ENCODE measurements at regions not wholly inside any gene's neighbourhood (a gene's known extent, or its start where the extent isn't known, plus 50 kb on each side); places are given as distances from the start of the nearest gene placed in this dataset.
A peak's percentile ranks its signal among the peaks of the same experiment; 100 is the strongest.
"Not testable (repeated sequence)": the region's sequence is repeated elsewhere in the genome, so short reads cannot be mapped to it uniquely, and the experiment has no call there.

DNA sequence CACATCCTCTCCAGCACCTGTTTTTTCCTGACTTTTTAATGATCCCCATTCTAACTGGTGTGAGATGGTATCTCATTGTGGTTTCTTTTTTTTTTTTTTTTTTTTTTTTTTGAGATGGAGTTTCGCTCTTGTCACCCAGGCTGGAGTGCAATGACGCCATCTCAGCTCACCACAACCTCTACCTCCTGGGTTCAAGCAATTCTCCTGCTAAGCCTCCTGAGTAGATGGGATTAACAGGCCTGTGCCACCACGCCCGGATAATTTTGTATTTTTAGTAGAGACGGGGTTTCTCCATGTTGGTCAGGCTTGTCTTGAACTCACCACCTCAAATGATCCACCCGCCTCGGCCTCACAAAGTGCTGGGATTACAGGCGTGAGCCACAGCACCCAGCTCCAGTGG lies 184.7 kb downstream of the C9orf152 start:
- not testable (repeated sequence) for DNase-seq (ENCODE audit: low spot score)

DNA sequence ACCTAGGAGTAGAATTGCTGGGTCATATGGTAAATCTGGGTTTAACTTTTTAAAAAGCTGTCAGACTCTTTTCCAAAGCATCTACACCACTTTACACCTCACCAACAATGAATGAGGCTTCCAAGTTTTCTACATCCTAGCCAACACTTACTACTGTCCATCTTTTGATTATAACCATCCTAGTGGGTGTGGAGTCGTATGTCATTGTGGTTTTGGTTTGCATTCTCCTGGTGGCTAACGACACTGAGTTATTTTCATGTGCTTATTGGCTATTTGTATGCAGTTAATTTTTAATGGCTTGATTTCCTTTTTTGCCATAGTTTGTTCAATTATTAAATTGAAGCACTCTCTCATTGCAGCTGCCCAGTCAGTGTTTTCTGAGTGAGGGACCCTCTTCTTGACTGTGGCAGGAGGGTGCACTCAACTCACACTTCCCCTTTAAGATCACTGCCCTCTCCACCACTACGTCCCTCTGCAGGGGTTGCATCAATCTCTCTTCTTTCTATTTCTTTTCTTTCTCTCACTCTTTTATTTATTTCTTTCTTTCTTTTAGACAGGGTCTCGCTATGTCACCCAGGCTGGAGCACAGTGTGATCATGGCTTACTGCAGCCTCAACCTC lies 182.3 kb downstream of the C9orf152 start:
- no peak for DNase-seq (ENCODE audit: low spot score)

DNA sequence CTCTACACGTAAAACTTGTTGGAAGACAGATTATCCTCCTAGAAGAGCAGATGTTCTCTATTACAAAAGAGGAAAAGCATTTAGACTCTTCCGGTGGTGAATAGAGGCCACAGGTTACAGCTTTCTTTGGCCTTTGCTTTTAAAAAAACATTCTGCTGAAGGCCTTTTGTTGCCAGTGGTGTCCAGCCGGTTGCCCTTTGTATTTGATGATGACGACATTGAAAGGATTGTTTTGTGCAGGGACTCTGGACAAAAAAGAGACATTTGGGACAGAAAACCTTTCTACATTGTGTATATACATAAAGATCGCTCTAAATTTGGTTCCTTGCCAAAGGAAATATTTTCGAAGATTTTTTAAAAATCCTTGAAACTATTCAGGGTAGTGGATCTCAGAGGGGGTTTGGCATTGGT lies 180.3 kb downstream of the C9orf152 start:
- DNase-seq (ENCODE audit: low spot score), result no peak

DNA sequence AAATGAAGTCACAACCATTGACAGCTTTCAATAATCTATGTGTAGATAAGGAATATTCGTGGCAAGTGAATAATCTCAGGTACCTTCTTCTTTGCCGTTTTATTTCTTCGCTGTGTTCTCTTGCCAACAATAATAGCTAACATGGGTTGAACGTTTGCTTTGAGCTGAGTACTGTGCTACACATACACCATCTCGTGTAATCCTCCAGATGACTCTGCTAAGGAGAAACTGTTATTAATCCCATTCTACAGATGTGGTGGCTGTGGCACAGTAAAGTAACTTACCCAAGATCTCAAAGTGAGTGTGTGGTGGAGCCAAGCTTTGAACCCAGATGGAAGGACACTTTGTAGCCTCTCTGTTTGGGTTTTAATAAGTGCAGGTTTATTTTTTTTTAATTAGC lies 179.7 kb downstream of the C9orf152 start:
- no peak for DNase-seq (ENCODE audit: low spot score)

DNA sequence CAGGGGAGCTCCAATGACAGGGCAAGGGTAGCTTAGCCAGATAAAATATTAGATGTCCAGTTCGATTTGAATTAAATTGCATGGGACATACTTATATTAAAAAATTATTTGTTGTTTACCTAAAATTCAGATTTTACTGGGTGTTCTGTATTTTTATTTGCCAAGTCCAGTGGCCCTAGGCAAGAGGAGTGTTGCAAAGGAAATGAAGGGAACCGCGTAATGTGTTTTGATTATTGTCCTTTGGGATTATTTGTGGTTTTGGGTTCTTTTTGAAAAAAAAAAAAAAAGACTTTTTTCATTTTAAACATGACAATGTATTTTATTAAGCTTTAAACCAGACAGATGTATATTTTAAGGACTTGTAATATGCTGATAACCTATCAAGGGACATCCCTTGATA lies 179.3 kb downstream of the C9orf152 start:
- no peak for DNase-seq (ENCODE audit: low spot score)

DNA sequence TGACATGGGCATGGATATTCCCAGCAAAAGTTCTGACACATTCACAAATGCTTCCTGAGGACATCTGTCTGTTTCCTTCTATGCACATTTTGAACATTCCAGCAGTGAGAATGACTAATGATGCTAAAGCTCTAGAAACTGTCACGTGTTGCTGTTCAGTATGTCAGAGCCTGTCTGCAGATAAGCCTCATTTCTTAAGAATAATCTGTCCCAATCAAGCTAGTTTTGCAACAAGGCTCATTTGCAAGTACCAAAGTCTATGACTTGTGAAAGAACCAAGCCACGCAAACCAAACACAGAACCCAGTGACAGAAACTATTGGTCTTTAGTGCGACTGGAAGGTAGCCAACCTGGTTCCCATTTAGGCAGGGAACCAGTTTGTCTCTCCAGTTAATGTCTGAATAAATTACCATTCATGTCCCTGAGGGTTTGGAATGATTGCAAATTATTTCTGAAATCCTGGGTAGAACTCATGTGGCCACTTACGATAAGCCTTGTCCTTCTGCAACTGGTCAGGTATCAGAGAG lies 178.5 kb downstream of the C9orf152 start:
- no peak for DNase-seq (ENCODE audit: low spot score)

DNA sequence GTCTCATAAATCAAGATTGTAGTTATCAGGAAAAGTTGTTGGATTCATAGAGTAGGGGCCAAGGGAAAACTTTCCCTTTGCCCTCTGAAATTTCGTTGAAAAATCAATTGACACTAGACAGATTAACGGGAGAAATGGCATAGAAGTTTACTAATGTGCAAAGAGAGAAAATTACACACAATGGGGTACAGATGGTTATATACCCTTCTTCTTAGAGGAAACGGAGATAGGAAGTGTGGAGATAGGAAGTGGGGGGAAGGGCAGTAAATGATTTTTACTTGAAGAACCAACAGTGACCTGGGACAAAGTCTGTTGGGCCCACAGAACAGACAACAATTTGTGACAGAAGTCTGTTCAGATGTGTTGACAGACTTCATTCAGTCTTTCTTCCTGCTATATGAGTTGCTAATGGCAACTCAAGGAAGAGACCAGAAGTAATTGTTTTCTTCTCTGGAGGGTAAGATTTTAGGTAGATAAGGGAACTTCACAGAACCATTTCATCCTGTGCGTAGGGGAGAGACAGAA lies 177.9 kb downstream of the C9orf152 start:
- DNase-seq (ENCODE audit: low spot score), result no peak

DNA sequence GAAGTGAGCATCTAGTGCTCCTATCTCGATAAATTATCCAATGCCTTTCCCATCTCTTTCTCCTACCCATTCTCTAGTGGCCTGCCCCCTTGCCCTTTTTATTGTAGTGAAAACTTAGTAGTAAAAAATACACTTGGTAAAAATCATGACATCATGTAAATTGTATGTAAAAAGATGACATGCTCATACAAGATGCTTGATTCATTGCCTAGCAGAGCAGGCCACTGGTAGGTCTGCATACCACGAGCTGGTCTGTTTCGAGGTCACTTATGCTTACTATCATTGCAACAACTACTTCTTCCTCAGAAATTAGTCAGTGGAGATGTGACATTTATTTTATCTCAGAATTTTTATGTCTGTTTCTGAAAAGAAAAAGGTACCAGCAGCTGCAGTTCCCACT lies 177.3 kb downstream of the C9orf152 start:
- no peak for DNase-seq (ENCODE audit: low spot score)

DNA sequence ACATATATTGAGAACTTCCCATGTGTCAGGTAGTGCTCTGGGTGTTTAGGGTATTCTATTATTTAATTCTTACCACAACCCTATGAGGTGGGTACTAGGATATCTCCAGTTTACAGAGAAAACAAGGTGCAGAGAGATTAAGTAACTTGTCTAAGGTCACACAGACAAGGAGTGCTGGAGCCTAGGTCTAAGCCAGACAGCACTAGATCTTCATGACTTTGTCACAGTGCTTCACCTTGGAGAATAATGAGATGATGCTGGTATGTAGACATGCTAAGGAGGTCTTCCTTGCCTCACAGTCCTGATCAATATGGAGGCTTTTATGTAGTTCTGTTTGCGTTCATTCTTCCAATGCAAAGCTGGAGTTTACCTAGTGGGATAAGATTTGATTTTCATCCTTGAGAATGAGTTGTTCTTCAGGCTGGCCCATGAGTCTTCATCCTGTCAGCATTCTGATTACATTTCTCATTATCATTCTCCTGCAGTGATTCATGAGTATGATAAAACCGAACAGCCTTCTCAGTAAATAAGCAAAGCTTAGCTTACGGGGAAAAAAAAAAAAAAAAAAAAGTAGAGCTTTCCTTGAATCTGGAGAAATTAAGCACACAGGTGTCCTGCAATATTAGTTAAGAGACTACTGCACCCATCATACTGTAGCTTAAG lies 176.3 kb downstream of the C9orf152 start:
- DNase-seq (ENCODE audit: low spot score), result no peak

DNA sequence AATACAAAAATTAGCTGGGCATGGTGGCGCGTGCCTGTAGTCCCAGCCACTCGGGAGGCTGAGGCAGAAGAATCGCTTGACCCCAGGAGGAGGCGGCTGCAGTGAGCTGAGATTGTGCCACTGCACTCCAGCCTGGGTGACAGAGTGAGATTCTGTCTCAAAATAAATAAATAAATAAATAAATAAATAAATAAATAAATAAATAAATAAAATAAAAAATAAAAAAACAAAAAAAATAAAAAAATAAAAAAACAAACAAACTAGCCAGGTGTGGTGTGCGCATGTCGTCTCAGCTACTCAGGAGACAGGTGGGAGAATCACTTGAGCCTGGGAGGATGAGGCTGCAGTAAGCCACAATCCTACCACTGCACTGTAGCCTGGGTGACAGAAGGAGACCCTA lies 175.4 kb downstream of the C9orf152 start:
- DNase-seq (ENCODE audit: low spot score), result not testable (repeated sequence)

DNA sequence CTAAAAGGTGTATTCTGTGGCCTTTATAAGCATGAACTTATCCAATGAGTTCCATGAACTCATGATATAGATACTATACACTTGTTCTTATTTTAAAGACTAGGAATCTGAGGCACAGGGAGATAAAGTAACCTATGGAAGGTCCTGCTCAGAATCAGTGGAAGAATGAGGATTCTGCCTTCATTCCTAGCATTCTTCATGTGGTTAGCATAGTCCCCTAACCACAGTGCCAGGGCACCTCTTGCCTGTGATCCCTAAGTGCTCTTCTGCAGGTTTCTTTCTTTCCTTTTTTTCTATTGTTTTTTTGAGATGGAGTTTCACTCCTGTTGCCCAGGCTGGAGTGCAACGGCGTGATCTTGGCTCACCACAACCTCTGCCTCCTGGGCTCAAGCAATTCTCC lies 174.1 kb downstream of the C9orf152 start:
- no peak for DNase-seq (ENCODE audit: low spot score)

DNA sequence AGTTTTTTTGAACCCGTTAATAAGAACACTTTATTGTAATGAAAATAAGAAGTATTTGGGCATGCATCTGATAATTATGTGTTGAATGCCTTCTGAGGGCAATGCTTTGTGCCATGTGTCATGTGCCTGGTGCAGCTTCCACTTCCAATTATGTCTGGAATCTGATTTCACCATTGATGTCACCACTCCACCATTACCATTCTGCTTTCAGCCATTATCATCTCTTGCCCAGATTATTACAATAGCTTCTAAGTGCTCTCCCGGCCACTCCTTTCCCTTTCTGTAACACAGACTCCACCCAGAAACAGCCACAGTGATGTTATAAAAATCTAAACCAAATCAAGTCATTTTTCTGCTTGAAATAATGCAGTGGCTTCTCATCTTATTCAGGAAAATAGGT lies 171.7 kb downstream of the C9orf152 start:
- DNase-seq (ENCODE audit: low spot score), result no peak

DNA sequence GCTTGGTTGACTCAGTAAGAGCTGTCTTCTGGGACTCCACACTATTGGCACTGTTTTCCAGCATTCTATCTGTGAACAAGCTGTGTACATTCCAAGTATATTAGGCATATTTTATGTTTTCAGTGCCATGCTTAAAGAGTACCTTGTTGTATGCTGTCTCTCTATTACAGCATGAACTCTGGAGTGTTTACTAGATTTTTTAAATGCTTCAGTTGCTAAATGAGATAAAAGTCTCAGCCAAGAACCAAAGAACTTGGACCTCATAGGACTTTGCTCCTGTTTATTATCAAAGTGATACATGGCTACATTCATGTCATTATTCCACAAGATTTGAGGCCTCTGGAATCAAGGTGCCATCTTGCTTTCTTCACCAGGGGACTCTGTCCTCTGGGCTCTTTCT lies 167.2 kb downstream of the C9orf152 start:
- no peak for DNase-seq (ENCODE audit: low spot score)

DNA sequence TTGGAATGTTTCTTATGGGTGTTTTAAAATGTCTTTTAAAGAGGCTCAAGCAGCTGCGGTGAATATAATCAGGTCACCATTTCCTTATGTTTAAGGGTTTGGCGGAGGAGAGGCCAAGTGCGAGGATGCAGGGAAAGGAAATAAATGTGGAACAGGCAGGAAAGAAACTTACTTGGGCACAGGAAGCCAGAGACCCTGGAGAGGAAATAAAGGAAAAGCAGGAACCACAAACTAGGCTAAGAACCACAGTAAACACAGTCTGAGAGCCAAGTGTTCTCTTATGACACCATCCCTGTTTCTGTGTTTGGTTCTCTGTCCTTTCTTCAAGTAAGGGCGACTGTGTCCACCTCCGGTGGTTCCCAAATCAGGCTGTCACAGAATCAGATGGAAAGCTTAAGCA lies 166.5 kb downstream of the C9orf152 start:
- no peak for DNase-seq (ENCODE audit: low spot score)

DNA sequence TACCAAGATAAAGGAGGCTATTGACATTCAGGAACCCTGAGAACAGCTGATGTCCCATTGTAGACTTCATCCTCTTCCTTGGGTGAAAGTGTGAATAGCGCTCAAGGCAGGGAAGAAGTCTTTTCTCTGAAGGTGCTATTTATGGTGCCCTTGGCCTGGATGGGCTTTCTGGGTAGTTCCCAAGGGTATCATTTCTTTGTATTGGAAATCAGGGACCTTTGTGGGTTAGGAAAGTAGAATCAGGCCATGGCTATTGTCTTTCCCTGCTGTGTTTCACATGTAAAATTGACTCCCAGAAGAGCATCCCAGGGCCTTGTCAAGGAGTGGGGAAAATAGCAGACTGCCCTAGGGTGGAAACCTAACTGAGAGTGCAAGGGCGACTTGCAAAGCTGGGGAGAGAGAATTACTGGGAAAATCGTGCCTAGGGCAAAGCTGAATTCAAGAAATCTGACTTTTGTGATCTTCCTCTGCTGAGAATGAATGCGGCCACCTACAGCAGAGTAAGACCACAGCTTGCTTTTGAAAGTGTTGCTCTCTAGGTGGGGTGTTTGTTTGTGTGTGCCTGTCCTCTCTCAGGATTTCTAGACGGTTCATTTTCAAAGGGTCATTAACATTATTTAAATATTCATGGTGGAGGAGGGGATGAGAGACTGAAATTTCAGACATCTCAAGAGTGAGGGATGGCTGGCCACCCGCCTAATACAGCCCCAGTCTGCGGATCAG lies 160.6 kb downstream of the C9orf152 start:
- DNase-seq (ENCODE audit: low spot score), result no peak

DNA sequence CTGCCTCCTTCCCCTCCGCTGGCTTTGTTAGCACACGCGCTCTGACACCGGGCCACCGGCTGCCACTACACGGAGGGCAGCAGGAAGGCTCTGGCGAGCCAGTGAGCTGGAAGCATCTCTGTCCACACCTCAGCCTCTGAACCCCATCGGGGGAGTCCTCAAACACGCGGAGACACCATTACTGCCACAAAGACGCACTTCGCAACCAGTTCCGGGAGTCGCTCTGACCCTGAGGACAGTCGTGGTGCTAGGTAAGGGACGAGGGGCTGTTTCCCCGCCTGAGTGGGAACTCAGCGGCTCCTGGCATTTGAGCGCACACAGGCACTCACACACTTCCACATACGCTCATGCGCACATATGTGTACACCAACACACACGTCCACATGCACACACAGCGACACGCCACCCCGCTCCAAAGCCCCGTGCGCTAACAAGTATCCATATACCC lies 160.0 kb downstream of the C9orf152 start:
- DNase-seq (ENCODE audit: low spot score), result no peak

DNA sequence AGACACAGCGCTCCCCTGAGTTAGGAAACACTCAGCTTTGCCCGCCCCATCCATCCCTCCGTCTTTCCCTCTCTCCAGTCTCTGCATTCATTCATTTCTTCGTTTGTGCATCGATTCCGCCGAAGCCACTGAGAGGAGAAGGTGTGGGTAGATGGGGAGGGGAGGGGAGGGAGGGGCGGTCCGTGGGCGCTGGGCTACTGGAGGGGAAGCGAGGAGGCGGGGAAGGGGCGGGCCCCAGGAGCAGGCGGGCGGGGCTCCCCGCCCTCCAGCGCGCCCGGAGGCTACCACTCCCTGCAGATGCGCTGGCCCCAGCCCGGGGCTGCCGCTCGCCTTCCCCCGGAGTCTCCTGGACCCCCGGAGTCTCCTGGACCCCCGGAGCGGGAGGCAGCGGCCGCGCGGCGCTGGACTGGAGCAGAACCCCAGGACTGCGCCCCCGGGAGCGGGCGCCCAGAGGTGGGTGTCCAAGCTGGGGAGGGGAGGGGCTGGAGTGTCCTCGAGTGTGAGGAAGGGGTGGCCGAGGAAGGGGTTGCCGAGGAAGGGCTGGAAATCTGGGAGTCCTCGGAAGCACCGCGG lies 159.5 kb downstream of the C9orf152 start:
- DNase-seq (ENCODE audit: low spot score), result peak; percentile 88

DNA sequence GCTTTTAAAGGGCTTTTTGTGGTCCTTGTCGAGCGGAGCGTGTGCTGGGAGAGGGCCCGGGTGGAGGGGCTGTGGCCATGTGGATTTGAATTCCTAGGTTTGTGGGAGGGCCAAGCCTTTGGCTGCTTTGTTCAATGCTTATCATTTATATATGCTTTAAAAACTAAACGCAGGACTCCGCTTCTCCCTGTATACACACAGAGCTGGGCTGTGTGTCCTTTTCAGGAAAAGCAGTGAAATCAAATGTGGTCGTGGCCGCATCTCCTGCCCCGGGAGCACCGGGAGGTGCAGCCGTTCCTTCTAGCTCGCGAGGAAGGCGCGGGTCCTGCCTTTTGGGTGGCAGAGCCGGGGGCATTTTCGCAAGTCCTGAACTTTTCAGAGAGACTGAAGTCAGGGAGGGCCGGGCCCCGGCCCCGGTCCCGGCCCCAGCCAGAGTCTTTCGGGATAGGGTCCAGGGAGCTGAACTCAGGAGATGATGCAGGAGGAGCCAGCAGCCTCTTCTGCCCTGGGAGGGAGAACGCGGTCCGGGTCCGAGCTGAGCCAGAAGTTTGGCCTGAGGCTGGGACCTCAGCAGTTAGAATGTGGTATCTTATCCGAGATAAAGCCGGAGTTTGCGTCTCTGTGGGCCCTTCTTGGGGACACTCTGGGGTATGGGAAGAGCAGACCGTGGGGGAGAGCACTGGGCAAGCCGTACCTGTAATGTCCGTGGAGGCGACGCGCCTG lies 158.8 kb downstream of the C9orf152 start:
- DNase-seq (ENCODE audit: low spot score), result peak; percentile 68

DNA sequence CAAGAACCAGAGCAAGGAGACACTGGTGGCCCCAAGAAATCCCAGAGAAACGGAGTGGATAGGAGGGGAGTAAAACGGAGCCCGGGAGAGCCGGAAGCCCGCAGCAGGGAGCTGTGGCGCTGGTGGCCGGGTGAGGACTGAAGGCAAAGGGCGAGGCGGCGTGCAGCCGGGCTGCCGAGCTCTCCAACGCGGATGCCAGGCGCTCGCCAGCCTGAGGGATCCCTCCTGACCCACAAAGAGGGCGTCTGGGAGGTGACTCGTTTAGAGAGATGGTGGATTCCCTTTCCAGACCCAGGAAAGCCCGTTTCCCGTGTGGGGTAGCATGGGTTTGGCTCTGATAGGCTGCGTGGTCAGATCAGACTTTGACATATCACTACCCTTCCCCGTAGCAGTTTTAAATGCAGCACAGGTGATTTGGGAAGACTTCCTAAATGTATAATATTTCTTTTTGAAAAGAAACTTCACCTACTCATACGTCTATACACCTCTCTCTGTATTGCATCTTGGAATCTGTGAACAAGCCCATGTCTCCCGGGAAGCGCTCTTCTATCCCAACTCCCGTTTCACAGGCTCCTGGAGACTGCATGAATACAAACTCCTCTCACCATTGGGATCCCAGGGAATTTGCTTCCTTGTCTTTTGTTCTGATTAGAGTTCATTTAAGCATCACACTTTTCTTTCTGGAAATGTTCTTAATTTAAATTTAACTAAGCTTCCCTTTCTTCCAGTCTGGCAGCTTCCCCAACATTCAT lies 158.1 kb downstream of the C9orf152 start:
- no peak for DNase-seq (ENCODE audit: low spot score)

DNA sequence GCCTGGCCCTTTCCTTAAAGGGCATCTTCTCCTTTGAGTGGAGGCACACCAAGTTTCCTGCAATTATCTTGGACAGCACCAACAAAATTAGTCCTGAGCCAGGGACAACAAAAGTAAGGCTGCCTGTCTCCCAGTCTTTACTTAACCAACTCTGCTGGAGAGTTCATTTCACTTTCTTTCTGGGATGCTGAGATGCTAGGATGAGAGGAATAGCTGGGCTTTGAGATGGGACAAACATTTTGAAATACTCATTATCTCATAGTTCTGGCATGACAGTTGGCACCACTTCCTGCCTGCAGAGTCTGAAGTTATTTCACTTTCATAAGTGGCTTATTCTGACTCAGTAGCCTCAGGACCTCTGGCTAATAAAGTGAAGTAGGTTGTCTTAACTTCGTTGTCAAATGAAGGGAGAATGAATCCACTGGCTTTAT lies 157.0 kb downstream of the C9orf152 start:
- DNase-seq (ENCODE audit: low spot score), result no peak

DNA sequence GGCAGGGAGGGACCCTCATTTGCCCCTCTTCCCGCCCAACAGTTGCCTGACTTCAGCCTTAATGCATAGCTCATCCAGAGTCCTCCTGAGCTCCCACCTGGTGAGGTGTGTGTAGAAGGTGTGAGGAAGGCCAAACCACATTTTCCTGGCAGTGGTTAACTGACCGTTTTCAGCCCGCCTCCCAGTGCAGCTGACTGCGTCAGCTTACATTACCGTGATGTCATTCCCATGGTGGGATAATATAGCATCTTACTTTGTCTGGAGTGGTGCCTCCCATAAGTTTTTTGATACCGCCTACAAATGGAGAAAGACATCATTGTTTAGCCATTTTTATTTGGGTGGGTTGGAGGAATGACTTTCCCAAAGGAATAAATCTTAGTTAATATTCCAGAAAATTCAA lies 151.9 kb downstream of the C9orf152 start:
- DNase-seq (ENCODE audit: low spot score), result no peak

Measured in left forelimb (tissue), 1 donor.